ENCODE measurements at regions not wholly inside any gene's neighbourhood (a gene's known extent, or its start where the extent isn't known, plus 50 kb on each side); places are given as distances from the start of the nearest gene placed in this dataset.

- Histone ChIP-seq H3K27me3 (ENCODE audit: low read length) (no peaks in the 10 kb centered on the region), H3K27ac (ENCODE audit: low read depth, low read length) (no peak overlapping the region), H3K9me2 (replicated peaks; ENCODE audit: insufficient read depth, low read length) (no peaks in the 10 kb centered on the region), H3K4me3 (ENCODE audit: insufficient read depth, low read length, poor library complexity, severe bottlenecking) (no peak overlapping the region), H4K20me1 (ENCODE audit: low read depth, low read length) (no peaks in the 10 kb centered on the region), H3F3A (ENCODE audit: insufficient read depth) (no peaks in the 10 kb centered on the region), H3K9me3 (ENCODE audit: insufficient read depth, low read length) (no peaks in the 10 kb centered on the region), H3K79me2 (ENCODE audit: insufficient read depth, low read length) (no peaks in the 10 kb centered on the region), H2AFZ (ENCODE audit: low read depth, low read length, severe bottlenecking) (no peak overlapping the region), H3K36me3 (ENCODE audit: low read length) (no peaks in the 10 kb centered on the region), H3K4me2 (ENCODE audit: low read depth, low read length, poor library complexity, severe bottlenecking) (no peak overlapping the region), H3K9ac (ENCODE audit: low read length) (no peak overlapping the region)
- TF ChIP-seq EZH2phosphoT487 (conservative IDR thresholded peaks at IDR 0.05; ENCODE audit: low read length), result no peak
- TF ChIP-seq CTCF (IDR thresholded peaks at IDR 0.05; ENCODE audit: insufficient read depth, low read length, poor library complexity, severe bottlenecking), result no peak
These were observed 291.9 kb downstream of the COX7C start for GRCh38 chr5:86909418-86910295.

- TF ChIP-seq EZH2phosphoT487 (conservative IDR thresholded peaks at IDR 0.05; ENCODE audit: low read length) (no peak), CTCF (IDR thresholded peaks at IDR 0.05; ENCODE audit: insufficient read depth, low read length, poor library complexity, severe bottlenecking) (no peak)
- H4K20me1 ChIP-seq (ENCODE audit: low read depth, low read length), result no peaks in the 10 kb centered on the region
- H3K9me2 ChIP-seq (replicated peaks; ENCODE audit: insufficient read depth, low read length), result no peaks in the 10 kb centered on the region
- H3K4me3 ChIP-seq (ENCODE audit: insufficient read depth, low read length, poor library complexity, severe bottlenecking), result no peak overlapping the region
- no peaks in the 10 kb centered on the region for H3K79me2 ChIP-seq (ENCODE audit: insufficient read depth, low read length)
- H3K27me3 ChIP-seq (ENCODE audit: low read length), result no peaks in the 10 kb centered on the region
- no peak overlapping the region for H3K27ac ChIP-seq (ENCODE audit: low read depth, low read length)
- H3F3A ChIP-seq (ENCODE audit: insufficient read depth), result peaks cover 5% of the 10 kb centered on the region; the same call in 1 of the 2 replicates
- no peak overlapping the region for H2AFZ ChIP-seq (ENCODE audit: low read depth, low read length, severe bottlenecking)
- H3K9ac ChIP-seq (ENCODE audit: low read length), result no peak overlapping the region
- no peaks in the 10 kb centered on the region for H3K36me3 ChIP-seq (ENCODE audit: low read length)
- no peak overlapping the region for H3K4me2 ChIP-seq (ENCODE audit: low read depth, low read length, poor library complexity, severe bottlenecking)
- H3K9me3 ChIP-seq (ENCODE audit: insufficient read depth, low read length), result no peaks in the 10 kb centered on the region
These were observed 299.4 kb downstream of the COX7C start for GRCh38 chr5:86917117-86917579.

- Histone ChIP-seq H3K27ac (ENCODE audit: low read depth, low read length) (no peak overlapping the region), H3K9me3 (ENCODE audit: insufficient read depth, low read length) (no peaks in the 10 kb centered on the region), H3K79me2 (ENCODE audit: insufficient read depth, low read length) (no peaks in the 10 kb centered on the region), H2AFZ (ENCODE audit: low read depth, low read length, severe bottlenecking) (no peak overlapping the region), H3K4me3 (ENCODE audit: insufficient read depth, low read length, poor library complexity, severe bottlenecking) (no peak overlapping the region), H3K9me2 (replicated peaks; ENCODE audit: insufficient read depth, low read length) (no peaks in the 10 kb centered on the region), H3K9ac (ENCODE audit: low read length) (no peak overlapping the region), H3K4me2 (ENCODE audit: low read depth, low read length, poor library complexity, severe bottlenecking) (no peak overlapping the region), H3K27me3 (ENCODE audit: low read length) (no peaks in the 10 kb centered on the region), H3F3A (ENCODE audit: insufficient read depth) (peaks cover 5% of the 10 kb centered on the region; the same call in 1 of the 2 replicates), H4K20me1 (ENCODE audit: low read depth, low read length) (no peaks in the 10 kb centered on the region), H3K36me3 (ENCODE audit: low read length) (no peaks in the 10 kb centered on the region)
- no peak for TF ChIP-seq EZH2phosphoT487 (conservative IDR thresholded peaks at IDR 0.05; ENCODE audit: low read length)
- no peak for TF ChIP-seq CTCF (IDR thresholded peaks at IDR 0.05; ENCODE audit: insufficient read depth, low read length, poor library complexity, severe bottlenecking)
These were observed 300.5 kb downstream of the COX7C start for GRCh38 chr5:86918246-86918645.
